NCI-H748 treated with DMSO at 0.1 percent for 48 hours (cell line): ENCODE measurements at regions not wholly inside any gene's neighbourhood (a gene's known extent, or its start where the extent isn't known, plus 50 kb on each side); places are given as distances from the start of the nearest gene placed in this dataset.
"Not testable (repeated sequence)": the region's sequence is repeated elsewhere in the genome, so short reads cannot be mapped to it uniquely, and the experiment has no call there.

Experiments used
- DNase-seq: peaks from one replicate; lab custom pipeline; 2025; lab: John Stamatoyannopoulos, UW

DNA sequence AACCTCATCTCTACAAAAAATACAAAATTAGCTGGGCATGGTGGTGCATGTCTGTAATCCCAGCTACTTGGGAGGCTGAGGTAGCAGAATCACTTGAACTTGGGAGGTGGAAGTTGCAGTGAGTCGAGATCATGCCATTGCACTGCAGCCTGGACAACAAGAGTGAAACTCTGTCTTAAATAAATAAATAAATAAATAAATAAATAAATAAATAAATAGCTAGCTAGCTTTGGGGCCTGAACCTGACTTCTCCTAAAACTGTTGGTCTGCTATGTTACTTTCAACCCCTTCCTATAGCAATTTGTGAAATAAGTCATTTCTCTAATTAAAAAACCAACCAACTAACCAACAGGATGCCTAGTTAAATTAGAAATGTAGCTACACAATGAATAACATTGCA, 101.0 kb upstream of the KCNG1 start:
- DNase-seq, result not testable (repeated sequence)

DNA sequence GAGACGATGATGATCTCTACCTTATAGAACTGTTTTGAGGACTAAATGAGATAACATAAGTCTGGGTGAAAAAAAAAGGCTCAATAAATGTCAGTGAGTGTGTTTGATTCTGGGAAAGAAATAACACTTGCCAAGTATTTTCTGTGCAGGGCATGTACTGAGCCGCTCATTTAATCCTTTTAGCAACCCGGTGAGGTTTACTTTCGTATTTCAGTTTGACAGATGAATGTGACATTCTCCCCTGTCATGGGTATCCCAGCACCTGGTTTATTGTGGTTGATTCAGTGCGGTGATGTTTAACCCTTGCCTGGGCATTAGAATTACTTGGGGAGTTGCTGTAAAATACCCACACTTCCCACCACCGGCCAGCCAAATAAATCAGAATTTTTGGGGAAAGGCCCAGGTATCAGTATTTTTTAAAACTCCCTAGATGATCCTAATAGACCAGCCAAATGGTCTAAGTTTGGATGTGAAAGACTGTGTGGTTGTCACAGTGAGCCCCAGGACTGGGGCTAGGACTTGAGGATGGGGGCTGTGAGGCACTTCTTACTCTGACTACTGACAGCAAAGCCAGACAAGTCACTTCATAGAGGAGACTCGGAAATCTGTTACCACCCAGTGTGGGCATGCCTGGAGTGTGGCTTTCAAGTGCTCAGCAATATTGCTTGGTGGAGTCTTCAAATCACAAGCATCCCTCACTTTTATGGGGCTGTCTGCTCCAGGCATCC, 100.2 kb upstream of the KCNG1 start:
- DNase-seq, result no peak

DNA sequence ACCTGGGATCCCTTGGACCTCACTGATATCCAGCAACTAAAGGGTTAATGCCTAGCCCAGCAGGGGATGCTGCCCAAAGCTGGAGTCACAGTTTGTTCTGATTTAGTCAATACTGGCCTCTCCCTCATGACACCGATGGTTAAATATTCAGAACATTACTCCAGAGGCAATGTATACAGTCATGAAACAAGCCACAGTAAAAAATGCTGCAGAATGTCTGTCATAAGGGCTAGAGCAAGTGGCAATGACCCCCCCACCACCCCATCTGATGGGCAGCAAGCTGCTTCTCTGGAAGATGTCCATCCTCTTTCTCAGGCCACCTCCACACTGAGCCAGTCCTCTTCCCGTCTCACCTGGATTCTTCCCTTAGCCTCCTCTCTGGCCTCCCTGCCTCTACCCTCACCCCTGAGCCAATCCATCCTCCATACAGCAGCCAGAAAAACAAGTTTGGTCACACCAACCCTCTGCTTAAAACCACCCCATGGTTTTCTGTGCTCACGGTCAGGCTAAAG, 99.0 kb upstream of the KCNG1 start:
- no peak for DNase-seq

DNA sequence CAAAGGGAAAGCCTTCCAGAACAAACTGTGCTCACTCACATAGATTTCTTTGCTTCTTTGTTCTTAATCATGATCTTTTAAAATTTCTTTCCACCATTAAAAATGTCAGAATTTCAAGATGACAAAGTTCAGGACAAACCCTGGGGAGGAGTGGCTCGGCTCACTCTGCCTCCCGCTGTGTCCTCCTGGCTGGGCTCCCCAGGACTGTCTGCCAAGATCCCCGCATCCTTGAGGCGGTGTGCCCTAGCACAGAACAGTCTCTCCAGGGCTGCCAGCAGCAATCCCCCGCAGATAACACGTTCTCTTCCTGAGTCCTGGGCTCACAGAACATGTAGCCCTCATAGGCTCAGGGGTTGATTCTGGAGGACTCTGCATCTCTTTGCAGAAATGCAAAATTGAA, 98.4 kb upstream of the KCNG1 start:
- DNase-seq, result no peak

DNA sequence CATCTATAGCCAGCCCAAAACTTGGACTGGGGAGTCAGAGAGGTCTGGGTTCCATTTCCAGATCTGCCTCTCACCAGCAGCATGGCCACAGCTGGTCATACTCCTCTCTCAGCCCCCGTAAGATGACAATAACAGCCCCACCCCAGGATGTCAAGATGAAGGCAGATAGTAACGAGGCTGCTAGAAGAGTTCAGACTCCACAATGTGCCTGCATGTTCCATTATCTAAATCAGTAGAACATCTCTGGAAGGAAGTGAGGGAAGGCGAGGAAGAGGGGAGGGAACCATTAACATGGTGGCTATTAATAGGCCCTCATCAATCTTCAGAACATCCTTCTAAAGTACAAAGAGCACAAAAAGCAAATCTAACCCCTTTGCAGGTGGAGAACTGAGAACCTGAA, 98.0 kb upstream of the KCNG1 start:
- no peak for DNase-seq

DNA sequence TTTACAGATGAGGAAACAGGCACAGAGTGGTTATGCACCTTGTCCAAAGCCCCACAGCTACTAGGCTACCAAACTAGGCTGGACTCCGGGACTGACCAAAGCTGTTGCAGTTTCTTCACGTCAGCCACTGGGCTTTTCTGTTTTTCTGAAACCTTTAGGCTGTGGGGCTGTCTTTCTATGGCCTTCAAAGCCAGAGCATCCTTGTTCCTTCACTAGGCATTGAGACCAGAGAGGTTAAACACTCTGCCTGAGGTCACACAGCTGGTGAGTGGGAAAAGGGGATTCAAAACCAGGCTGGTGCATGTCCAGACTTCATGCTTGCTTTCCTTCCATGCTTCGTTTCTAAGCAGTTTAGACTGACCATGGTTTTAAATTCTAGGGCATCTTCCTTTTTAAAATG, 97.5 kb upstream of the KCNG1 start:
- DNase-seq, result no peak

DNA sequence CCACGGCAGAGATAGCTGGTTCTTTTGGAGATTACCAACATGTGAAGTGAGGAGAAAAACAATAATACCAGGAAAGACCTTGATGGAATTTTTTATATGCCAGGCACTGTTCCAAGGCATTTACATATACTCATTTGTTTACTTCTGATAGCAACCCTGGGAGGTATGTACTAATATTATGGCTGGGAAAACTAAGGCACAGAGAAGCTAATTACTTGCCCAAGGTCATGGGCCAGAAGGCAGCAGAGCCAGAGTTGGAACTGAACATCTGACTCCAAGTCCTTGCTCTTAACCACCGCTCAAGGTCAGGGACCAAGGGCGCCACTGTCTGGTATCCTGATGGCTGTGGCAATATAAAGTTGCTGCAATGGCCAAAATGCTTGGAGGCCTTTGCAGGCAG, 97.0 kb upstream of the KCNG1 start:
- no peak for DNase-seq

DNA sequence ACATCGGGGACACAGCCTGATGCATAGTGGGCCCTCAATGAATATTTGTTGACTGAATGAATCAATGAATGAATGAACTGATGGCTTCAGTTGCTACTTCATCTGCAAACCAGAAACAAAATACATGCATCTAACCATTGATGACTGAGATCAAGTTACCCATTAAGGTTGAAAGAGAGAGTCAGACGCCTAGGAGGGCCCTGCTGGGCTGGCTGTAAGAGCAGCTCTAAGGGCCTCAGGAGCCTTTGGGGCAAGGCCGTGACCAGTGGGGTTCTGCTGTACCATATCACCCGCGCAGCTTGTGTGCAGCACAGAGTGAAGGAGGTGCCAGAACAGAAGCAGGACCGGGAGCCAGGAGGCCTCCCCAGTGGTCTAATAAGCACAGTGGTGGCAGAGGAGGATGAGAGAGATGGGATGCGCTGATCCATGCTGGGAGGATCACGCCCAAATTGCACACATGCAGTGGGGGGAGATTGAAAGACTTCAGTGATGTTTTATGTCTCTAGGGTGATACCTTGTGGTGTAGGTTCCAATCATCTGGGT, 96.1 kb upstream of the KCNG1 start:
- DNase-seq, result no peak

DNA sequence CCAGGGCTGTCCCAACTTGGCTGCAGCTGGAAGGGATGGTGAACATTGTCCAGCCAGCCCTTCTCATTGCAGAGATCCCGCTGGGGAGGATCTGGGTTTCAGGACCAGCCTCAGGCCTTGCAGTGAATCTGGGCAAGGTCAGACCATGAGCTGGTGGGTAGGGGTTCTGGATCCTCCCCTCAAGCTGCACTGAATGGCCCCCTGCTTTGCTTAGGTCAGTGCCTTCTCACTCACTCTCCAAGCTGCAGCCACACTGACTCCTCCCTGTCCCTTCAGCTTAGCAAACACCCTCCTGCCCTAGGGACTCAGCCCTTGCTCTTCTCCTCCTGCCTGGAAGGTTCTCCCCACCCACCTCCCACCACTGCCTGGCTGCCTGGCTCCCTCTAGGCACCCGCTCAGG, 95.3 kb upstream of the KCNG1 start:
- no peak for DNase-seq

DNA sequence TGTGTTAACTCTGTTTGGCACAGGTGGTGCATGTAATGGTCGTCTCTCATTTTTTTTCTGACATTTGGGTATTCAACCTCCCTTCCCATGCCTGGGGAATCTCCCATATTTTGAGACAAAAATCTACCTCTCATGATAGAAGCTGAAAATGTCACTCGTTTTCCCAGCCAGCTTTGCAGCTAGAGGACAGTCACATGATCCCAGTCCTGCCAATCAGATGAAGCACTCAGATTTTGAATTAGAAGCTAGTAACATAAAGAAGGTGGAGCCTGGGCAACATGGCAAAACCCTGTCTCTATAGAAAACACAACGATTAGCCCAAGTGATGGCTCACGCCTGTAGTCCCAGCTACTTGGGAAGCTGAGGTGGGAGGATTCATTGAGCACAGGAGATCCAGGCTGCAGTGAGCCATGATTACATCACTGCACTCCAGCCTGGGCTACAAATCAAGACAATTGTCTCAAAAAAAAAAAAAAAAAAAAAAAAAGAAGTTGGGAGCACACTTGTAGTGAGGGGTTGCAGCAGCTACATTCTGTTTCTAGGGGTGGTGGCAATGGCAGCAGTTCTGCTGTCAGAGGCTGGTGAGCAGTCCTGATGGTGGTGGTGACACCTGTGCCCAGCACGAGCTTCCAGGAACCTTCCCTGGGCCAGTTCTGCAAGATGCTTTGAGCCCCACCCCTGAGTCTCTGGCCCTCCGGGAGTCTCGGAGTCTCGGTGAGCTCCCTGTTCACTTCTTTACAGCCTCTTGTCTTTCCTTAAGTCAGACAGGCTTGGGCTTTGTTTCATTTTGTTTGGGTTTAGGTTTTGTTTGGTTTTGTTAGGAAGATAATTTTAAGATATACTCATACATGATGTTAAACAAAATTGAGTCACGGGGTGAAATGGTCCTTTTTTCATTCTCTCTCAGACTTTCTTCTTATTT, 94.1 kb upstream of the KCNG1 start:
- no peak for DNase-seq

DNA sequence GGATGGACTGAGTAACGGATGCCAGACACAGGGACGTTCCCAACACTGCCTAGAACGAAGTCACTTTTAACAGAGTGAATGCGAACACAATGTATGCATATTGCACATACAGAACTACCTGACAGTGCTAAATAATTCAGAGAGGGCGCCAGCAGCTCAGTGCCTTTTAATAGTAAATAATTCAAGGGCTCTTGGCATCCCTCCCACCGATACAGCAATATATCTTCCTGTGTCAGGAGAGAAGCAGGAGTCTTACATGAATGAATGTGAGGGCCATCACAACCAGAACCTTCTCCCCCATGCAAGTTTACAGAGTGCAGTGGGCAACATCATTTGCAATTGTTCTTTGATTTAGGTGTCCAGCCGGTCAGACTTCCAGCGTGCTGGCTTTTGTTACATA, 88.4 kb upstream of the KCNG1 start:
- no peak for DNase-seq

DNA sequence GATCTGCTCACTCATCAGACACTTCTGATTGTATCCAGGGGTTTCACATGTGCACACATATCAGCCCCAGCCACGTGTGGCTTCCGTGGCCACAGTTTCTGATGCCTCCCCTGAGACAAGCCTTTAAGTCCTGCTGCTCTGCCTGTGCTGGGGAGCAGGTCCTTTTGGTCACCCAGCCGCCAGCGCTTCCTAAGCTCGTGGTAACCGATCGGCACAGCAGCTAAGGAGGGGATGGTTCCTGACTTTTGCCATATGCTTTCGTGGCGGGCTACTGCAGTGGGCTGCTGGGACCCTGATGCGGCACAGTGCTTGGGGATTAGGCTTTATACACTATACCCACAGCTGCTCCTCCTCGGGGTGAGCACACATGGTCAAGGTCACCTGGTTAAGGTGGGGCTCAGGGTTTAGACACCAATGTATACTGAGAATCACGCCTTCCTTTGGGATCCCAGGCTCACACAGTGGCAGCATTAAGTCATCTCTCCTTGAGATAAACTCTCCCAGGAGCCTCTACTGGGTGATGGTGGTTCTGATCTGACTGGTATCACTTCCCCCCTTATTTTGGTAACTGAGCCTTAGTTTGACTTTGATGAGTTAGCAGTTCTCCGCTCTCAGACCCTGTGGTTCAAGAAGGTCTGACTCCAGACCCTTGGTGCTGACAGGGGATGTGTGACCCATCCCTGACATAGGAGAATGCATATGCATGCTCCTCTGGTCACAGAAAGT, 85.9 kb upstream of the KCNG1 start:
- no peak for DNase-seq

DNA sequence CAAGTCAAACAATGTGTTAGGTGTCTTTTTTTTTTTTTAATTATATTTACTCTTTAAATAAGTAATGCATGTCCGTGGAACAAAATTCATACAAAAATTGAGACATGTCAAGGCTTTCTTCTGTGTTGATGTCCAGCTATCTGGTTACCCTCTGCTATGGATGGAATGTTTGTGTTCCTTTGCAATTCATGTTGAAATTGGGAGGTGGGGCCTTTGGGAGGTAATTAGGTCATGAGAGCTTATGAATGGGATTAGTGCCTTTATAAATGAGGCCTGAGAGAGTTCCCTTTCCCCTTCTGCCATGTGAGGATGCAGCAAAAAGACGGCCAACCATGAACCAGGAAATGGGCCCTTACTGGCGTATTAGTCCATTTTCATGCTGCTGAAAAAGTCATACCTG, 83.1 kb upstream of the KCNG1 start:
- no peak for DNase-seq

DNA sequence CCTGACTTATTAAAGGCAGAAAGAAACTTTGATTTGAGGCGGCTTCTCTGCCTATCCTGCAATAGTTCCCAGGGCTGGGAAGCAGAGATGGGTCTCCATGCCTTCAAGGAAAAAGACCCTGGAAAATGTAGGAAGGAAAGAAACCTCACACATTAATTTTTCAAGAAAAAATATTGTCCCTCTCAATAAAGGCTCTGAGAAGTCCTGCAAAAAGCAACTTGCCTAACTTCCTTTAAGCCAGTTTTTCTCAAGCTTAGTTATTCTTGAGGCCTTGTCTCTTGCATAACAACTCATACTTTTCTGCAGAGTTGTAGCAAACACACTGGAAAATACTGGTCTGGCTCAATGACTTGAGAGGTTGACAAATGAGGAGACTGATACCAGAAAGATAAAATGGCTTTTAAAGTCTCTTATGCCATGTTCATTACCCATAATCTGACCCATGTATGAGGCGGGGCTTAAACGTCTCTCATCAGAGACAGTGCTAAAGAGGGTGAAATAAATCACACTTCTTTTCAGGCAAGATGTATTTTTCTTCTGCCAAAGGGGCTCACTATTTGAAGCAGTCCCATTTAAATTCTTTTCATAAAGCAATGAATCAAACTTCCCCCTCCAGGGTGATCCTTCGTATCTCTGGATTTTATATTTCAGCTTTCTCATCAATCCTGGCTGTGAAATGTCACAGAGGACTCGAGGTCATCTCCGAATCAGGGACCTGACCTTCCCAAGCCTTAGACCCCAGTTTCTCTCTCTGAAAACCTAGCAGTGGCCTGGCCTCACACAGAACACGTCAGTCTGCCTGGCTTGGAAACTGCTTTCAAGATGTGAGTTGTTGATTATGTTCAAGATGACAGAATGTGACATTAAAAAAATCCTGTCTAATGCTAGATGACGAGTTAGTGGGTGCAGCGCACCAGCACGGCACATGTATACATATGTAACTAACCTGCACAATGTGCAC, 82.3 kb upstream of the KCNG1 start:
- DNase-seq, result no peak

DNA sequence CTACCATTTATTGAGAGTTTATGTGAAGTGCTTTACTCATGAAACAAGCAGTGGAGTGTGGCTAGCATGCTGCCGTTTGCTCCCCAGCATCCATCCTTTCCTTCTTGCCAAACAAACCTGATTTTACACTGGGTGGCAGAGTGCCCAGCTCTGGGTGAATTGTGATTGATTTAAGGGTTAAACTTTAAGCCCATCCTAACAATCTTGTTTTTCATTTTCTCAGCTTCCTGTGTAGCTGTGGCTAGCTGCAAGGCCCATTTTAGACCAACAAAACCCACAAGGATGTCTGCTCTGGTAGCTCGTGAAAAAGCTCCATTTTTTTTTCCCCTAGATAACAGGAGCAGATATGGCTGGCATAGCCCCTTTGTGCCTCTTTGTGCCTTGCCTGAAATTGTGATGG, 77.7 kb upstream of the KCNG1 start:
- DNase-seq, result no peak

DNA sequence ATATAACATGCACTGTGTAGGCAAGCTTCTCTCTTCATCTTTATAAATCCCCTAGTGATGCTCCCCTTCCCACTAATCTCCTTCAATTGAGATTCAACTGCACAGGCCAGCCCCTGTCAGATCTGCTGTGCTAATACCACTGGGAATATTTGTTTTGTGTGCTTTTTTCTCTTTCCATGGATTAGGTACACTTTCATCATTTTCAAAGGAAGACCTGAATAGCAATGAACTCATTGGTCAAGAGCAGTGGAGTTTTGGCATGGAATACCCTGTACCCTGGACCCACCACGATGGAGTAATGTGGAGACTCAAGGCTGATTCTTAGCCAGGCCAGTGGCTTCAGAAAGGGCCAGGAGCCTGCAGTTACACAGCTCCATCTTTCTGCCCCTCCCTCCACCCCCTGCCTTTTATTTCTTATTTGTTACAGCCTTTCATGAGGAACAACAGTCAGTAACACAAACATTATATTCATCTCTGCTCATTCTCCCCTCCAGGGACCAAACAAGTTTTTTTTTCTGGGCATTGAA, 75.4 kb upstream of the KCNG1 start:
- DNase-seq, result no peak

DNA sequence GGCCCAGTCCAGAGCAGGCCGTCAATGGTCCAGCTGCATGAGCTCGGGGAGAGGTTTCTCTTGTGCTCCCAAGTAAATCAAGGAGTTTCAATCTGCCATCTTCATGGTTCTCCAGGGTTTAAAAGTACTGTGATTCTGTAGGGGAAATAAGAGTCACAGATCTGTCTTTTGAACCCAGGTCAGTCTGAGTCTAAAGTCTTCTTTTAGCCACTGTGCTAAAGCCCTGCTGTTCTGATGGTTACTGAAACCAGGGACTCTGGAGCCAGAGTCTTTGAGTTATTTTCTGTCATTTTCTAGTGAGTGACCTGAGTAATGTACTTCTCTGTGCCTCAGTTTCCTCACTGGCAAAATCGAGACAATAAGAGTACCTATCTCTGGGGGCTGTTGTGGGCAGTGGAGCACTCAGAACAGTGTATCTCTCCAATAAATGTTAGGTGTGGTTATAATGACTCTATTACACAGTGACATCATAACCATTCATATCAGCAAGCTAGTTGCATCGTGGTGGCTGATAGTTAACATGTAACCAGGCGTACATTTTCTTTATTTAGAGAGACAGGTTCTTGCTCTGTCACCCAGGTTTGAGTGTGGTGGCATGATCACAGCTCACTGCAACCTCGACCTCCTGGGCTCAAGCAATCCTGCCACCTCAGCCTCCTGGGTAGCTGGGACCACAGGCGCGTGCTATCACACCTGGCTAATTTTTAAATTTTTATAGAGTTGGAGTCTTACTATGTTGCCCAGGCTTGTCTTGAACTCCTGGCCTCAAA, 74.6 kb upstream of the KCNG1 start:
- DNase-seq, result no peak

DNA sequence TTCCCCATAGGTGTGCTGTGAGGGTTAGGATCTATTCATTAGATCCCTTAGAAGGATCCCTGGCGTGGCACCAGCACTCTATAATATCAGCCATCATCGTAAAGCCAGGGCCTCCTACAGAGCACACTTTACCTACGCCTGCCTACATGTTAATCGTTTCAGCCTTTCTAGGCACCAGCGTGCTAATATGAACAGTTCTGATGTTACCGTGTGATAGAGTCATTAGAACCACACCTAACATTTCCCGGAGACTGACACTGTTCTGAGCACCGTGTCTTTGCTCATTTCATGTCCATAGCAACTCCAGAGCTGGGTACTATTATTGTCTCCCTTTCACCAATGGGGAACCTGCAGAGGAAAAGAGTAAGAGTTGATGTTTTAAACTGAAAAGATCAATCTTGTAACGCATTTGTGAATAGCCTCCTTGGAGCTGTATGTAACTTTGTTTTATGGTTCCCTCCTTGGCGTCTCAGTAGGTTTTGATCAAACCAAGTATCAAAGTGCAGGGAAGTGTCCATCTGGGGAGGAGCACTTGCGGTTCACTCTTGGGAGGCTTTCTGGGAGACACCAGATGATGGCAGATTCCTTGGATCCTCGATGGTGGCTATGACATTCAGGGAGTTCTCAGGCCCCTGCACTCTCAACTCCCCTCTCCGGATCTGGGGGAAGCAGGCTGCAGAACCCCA, 73.8 kb upstream of the KCNG1 start:
- no peak for DNase-seq
